VCaP (cell line): ENCODE measurements at regions not wholly inside any gene's neighbourhood (a gene's known extent, or its start where the extent isn't known, plus 50 kb on each side); places are given as distances from the start of the nearest gene placed in this dataset.

Experiments used
- H3K27ac ChIP-seq: fragments of 450-650 bp; 2 replicates; pipeline ENCODE4 v1.5.1; 2017
- CTCF ChIP-seq: fragments of 450-650 bp; conservative IDR thresholded peaks from 2 replicates; pipeline ENCODE4 v1.5.1; 2017; ENCODE audit warnings: mild to moderate bottlenecking, moderate library complexity

DNA sequence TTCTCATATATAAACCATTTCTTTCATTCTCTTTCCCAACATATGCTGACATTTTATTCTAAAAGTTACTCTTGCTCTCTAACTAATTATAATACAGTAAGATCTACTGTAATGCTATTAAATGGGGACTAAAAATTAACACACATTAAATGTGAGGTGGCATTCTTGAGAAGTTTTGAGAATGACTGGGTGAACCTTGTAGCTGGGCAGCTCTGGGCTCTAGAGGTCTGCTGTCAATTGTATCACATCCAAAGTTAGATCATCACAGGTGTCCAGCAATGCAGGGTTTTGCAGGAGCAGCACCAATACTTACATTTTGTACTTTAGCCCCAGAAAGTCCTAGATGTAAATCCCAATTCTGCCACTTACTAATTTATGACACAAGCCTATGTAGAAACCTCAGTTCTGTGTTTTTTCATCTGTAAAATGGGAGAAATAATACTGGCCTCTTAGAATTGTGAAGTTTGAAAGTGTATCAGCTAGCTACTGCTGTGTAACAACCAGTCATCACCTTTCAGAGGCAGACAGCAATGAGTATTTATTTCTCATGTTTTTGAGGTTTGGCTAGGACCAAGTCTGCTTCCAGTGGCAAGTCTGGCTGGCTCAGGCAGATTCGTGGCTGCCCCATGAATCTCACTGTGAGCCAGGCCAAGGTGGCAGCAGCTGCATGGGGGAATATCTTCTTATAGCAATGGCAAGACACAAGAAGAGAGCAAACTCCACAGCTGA, 79.6 kb upstream of the EMX2 start:
- no peak for TF ChIP-seq CTCF
- H3K27ac ChIP-seq, result no peak overlapping the region

DNA sequence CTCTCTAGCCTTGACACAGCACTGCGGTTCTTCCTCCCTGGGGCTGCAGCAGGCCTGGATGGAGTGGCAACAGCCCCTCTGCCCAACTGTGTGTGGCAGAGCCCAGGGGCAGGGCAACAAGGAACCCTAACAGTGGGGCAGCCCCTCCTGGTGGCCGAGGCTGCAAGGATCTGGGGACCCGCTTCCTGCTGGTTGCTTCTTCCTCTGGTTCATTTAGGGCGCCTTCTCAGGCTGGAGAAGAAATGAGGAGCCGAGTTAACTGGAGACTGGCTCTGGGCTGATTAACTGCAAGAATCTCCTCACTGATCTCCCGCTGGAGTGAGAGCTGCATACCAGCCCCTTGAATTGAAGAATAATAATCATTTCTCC, 80.1 kb upstream of the EMX2 start:
- no peak for TF ChIP-seq CTCF
- H3K27ac ChIP-seq, result no peak overlapping the region

DNA sequence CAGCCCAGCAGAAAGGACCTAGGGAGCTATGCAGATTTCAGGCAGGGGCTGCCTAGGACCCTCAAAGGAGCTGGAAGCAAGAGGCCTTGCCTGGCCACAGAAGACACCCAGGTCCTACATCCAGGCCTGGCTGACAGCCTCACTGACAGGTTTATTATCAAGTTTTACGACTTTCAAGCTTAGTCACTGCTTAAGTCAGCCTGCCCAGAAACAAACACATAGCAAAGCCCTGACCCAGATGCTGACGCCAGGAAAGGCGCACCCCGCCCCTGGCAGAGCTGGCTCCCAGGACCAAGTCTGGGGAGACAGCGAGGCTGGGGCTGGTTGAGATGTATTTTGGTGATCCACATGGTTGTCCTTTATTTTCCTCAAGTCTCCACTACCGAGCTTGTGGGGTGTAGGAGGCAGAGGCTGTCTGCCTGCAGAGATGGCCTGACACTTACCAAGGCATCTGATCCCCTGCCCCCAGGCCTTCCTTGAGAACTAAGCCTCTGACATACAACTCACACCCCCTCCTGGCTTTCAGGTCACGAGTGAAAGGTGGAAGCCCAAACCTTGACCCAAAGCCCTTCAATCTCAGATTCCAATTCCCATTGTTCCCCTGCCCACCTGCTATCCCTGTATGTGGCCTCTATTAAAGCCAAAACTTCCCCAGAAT, 80.7 kb upstream of the EMX2 start:
- TF ChIP-seq CTCF, result no peak
- H3K27ac ChIP-seq, result no peak overlapping the region; the same call in 1 of the 2 replicates

- no peak for TF ChIP-seq CTCF
- no peak overlapping the region; the same call in 1 of the 2 replicates for H3K27ac ChIP-seq
Observed at GRCh38 chr10:117460846-117461765, 81.4 kb upstream of the EMX2 start.

- no peak overlapping the region for H3K27ac ChIP-seq
- no peak for TF ChIP-seq CTCF
Observed at GRCh38 chr10:117458571-117458970, 83.3 kb upstream of the PDZD8 start.

DNA sequence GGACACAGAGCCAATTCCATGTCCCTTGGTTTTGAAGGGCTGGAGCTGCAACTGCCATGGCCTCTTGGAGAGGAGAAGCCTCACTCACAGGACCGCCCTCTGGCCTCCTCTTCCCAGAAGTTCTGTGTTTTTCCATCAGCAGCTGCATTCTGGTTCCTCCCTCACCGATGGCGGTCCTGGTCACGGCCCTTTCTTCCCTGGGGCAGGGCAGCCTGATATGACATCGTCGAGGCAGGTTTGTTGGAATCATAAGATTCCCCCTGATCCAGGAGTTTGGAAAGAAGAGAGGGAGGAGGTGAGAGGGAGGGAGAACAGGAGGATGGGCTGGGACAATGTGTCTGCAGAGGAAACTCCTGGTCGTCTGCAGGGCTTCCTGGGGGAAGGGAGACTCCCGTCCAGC, 82.7 kb upstream of the PDZD8 start:
- no peak overlapping the region for H3K27ac ChIP-seq
- TF ChIP-seq CTCF, result no peak
